H1 (cell line): ENCODE measurements at regions not wholly inside any gene's neighbourhood (a gene's known extent, or its start where the extent isn't known, plus 50 kb on each side); places are given as distances from the start of the nearest gene placed in this dataset.

Source experiments
- CTCF ChIA-PET: fragments of 300-600 bp; sonication (Branson Sonifier 250); formaldehyde crosslinking; loops from one replicate; lab custom pipeline; 2021; ENCODE audit not compliant: partially characterized antibody; lab: Charles Lee
- POLR2A ChIA-PET: fragments of 300-600 bp; sonication (Branson Sonifier 250); formaldehyde crosslinking; loops from one replicate; lab custom pipeline; 2021; ENCODE audit warnings: inconsistent platforms; ENCODE audit not compliant: partially characterized antibody; lab: Charles Lee
- DNase-seq, 2 experiments: peaks; one replicate each; pipeline versions ENCODE4 v3.0.0 to v3.0.0-alpha.2; 2010 to 2022; ENCODE audit warnings: low spot score in 2 of 2, low read depth in 1 of 2, mixed read lengths in 1 of 2
- FAIRE-seq: peaks from 2 replicates; lab custom pipeline; 2011; peaks lifted over from hg19 to GRCh38; lab: Jason Lieb, UNC
- H2AFZ ChIP-seq: 2 replicates; pipeline ENCODE4 v1.8.1; 2012; ENCODE audit warnings: low read length, inconsistent platforms
- H2AK5ac ChIP-seq: 2 replicates; pipeline ENCODE4 v1.6.1; 2013; ENCODE audit warnings: low read depth, low read length
- H2BK120ac ChIP-seq: replicated peaks from 2 replicates; pipeline ENCODE3; 2013; ENCODE audit warnings: low read depth, low read length, inconsistent platforms
- H2BK12ac ChIP-seq: 2 replicates; pipeline ENCODE4 v1.6.1; 2013; ENCODE audit warnings: low read depth, low read length
- H2BK15ac ChIP-seq: 2 replicates; pipeline ENCODE4 v1.6.1; 2013; ENCODE audit warnings: low read length
- H2BK20ac ChIP-seq: 2 replicates; pipeline ENCODE4 v1.6.1; 2013; ENCODE audit warnings: low read length
- H2BK5ac ChIP-seq: 2 replicates; pipeline ENCODE4 v1.6.1; 2013; ENCODE audit warnings: low read depth, low read length
- H3K14ac ChIP-seq: 2 replicates; pipeline ENCODE4 v1.6.1; 2013; ENCODE audit warnings: inconsistent platforms; ENCODE audit not compliant: insufficient read length
- H3K18ac ChIP-seq: 2 replicates; pipeline ENCODE4 v1.6.1; 2013; ENCODE audit warnings: low read length; ENCODE audit errors: extremely low read depth
- H3K23ac ChIP-seq: 2 replicates; pipeline ENCODE4 v1.6.1; 2013; ENCODE audit warnings: inconsistent platforms; ENCODE audit not compliant: insufficient read length
- H3K23me2 ChIP-seq: 2 replicates; pipeline ENCODE4 v1.6.1; 2013; ENCODE audit warnings: low read depth, low read length
- H3K27ac ChIP-seq: 2 replicates; pipeline ENCODE4 v1.6.1; 2011; ENCODE audit warnings: low read depth, low read length, inconsistent platforms
- H3K27me3 ChIP-seq, 4 experiments: replicated peaks in 1 of 4; 1 replicate in 1 of 4; 2 replicates in 3 of 4; pipeline versions ENCODE4 v1.6.1 to v1.8.1; 2011 to 2013; ENCODE audit warnings: low read length in 3 of 4, mild to moderate bottlenecking in 3 of 4, inconsistent platforms in 2 of 4, mixed read lengths in 2 of 4, moderate library complexity in 1 of 4; ENCODE audit not compliant: control insufficient read depth in 3 of 4, insufficient read depth in 3 of 4; ENCODE audit errors: extremely low read depth in 1 of 4
- H3K36me3 ChIP-seq, 4 experiments: 2 replicates each; pipeline versions ENCODE4 v1.6.1 to v1.8.1; 2011 to 2013; ENCODE audit warnings: mild to moderate bottlenecking in 4 of 4, low read length in 3 of 4, moderate library complexity in 2 of 4, control low read depth in 1 of 4, inconsistent platforms in 1 of 4; ENCODE audit not compliant: insufficient read depth in 4 of 4, control insufficient read depth in 2 of 4
- H3K4ac ChIP-seq: replicated peaks from 2 replicates; pipeline ENCODE3; 2013; ENCODE audit warnings: low read length, low read depth, mixed read lengths, inconsistent platforms; ENCODE audit not compliant: insufficient read length
- H3K4me1 ChIP-seq, 4 experiments: replicated peaks in 1 of 4; 1 replicate in 1 of 4; 2 replicates in 3 of 4; pipeline versions ENCODE4 v1.6.1 to v1.8.1; 2011 to 2013; ENCODE audit warnings: low read length in 3 of 4, inconsistent platforms in 2 of 4, mixed read lengths in 1 of 4; ENCODE audit not compliant: insufficient read depth in 4 of 4, control insufficient read depth in 3 of 4
- H3K4me2 ChIP-seq, 2 experiments: 2 replicates each; pipeline versions ENCODE4 v1.6.1 to v1.8.1; 2011 to 2013; ENCODE audit warnings: low read depth in 2 of 2, low read length in 2 of 2, control low read depth in 1 of 2, inconsistent platforms in 1 of 2, mild to moderate bottlenecking in 1 of 2; ENCODE audit not compliant: insufficient read depth in 1 of 2
- H3K4me3 ChIP-seq, 4 experiments: fragments of 200-600, 300-600 bp in 1 of 4; sonication (generic), shearing (Covaris generic), sonication (Bioruptor Twin) in 1 of 4; 2 replicates each; pipeline versions ENCODE4 v1.5.1 to v1.8.1; 2011 to 2016; ENCODE audit warnings: low read length in 4 of 4, low read depth in 3 of 4, control low read depth in 2 of 4, inconsistent platforms in 2 of 4, mild to moderate bottlenecking in 2 of 4, mixed read lengths in 1 of 4, moderate library complexity in 1 of 4; ENCODE audit not compliant: insufficient read depth in 2 of 4; ENCODE audit errors: extremely low read depth in 1 of 4
- H3K56ac ChIP-seq: replicated peaks from 2 replicates; pipeline ENCODE3; 2013; ENCODE audit warnings: low read depth, mild to moderate bottlenecking, mixed read lengths, low read length, inconsistent platforms; ENCODE audit not compliant: insufficient read length
- H3K79me1 ChIP-seq: 2 replicates; pipeline ENCODE4 v1.6.1; 2013; ENCODE audit warnings: low read depth, low read length, control low read depth
- H3K79me2 ChIP-seq, 2 experiments: 2 replicates each; pipeline versions ENCODE4 v1.6.1 to v1.8.1; 2012 to 2013; ENCODE audit warnings: low read length in 2 of 2, mild to moderate bottlenecking in 2 of 2, inconsistent platforms in 1 of 2; ENCODE audit not compliant: insufficient read depth in 2 of 2, control insufficient read depth in 1 of 2
- H3K9ac ChIP-seq, 4 experiments: replicated peaks in 1 of 4; 1 replicate in 1 of 4; 2 replicates in 3 of 4; pipeline versions ENCODE4 v1.6.1 to v1.8.1; 2011 to 2013; ENCODE audit warnings: low read depth in 3 of 4, low read length in 3 of 4, control low read depth in 2 of 4, mild to moderate bottlenecking in 2 of 4, moderate library complexity in 2 of 4, inconsistent platforms in 1 of 4; ENCODE audit errors: extremely low read depth in 1 of 4
- H3K9me3 ChIP-seq, 2 experiments: 2 replicates each; pipeline versions ENCODE4 v1.6.1 to v1.8.1; 2012 to 2013; ENCODE audit warnings: mild to moderate bottlenecking in 2 of 2, moderate library complexity in 2 of 2, control low read depth in 1 of 2, inconsistent platforms in 1 of 2, low read depth in 1 of 2, low read length in 1 of 2, mixed read lengths in 1 of 2; ENCODE audit not compliant: insufficient read depth in 2 of 2
- H4K20me1 ChIP-seq, 2 experiments: replicated peaks in 1 of 2; 2 replicates each; pipeline versions ENCODE3 to v1.8.1; 2011 to 2013; ENCODE audit warnings: inconsistent platforms in 2 of 2, low read length in 2 of 2, mild to moderate bottlenecking in 1 of 2; ENCODE audit not compliant: insufficient read depth in 2 of 2, control insufficient read depth in 1 of 2
- H4K5ac ChIP-seq: 2 replicates; pipeline ENCODE4 v1.6.1; 2013; ENCODE audit warnings: low read length, low read depth, mixed read lengths, inconsistent platforms; ENCODE audit not compliant: insufficient read length
- H4K8ac ChIP-seq: 2 replicates; pipeline ENCODE4 v1.8.0; 2013; ENCODE audit warnings: mild to moderate bottlenecking, moderate library complexity, low read length, inconsistent platforms; ENCODE audit not compliant: insufficient read depth; ENCODE audit errors: extremely low read depth
- H4K91ac ChIP-seq: replicated peaks from 2 replicates; pipeline ENCODE3; 2013; ENCODE audit warnings: low read length, mixed read lengths, inconsistent platforms; ENCODE audit not compliant: insufficient read length
- CEBPB ChIP-seq: IDR thresholded peaks from 2 replicates; pipeline ENCODE4 v1.6.1; 2012; ENCODE audit warnings: low read depth, low read length
- PHF8 ChIP-seq: fragments of 200-600 bp; sonication (generic); conservative IDR thresholded peaks from 2 replicates; pipeline ENCODE4 v1.7.1; 2012; ENCODE audit warnings: low read depth, mild to moderate bottlenecking, inconsistent platforms, low read length, moderate library complexity
- POLR2A ChIP-seq, 2 experiments: IDR thresholded peaks; 1 replicate in 1 of 2; 2 replicates in 1 of 2; pipeline ENCODE4 v1.6.1; 2011; ENCODE audit warnings: low read depth in 2 of 2, low read length in 2 of 2, mild to moderate bottlenecking in 2 of 2; ENCODE audit errors: control extremely low read depth in 1 of 2
- RNF2 ChIP-seq: fragments of 200-900, 300-1000 bp; sonication (generic); IDR thresholded peaks from 2 replicates; pipeline ENCODE4 v1.7.1; 2016; ENCODE audit warnings: borderline replicate concordance, low read depth, mild to moderate bottlenecking, antibody characterized with exemption, low read length; ENCODE audit not compliant: poor library complexity, severe bottlenecking; ENCODE audit errors: missing control alignments
- WGBS, 2 experiments: shearing (Covaris generic) in 1 of 2; methylation state at CpG; one replicate each; pipeline versions ENCODE4 v1.1.6 to v1.1.7; 2013 to 2015; ENCODE audit warnings: low lambda C conversion rate in 2 of 2, mixed read lengths in 2 of 2, inconsistent platforms in 1 of 2, low coverage in 1 of 2, missing lambda C conversion rate in 1 of 2; ENCODE audit not compliant: insufficient replicate concordance in 2 of 2, insufficient coverage in 1 of 2, insufficient read length in 1 of 2; ENCODE audit errors: extremely low coverage in 1 of 2, missing lambda C conversion rate in 1 of 2; 5-methylcytosine and 5-hydroxymethylcytosine counted together
- TF ChIP-seq, protein P1 (sequence below): IDR thresholded peaks from 2 replicates; pipeline ENCODE4 v1.6.1; 2012; ENCODE audit warnings: inconsistent platforms

DNA sequence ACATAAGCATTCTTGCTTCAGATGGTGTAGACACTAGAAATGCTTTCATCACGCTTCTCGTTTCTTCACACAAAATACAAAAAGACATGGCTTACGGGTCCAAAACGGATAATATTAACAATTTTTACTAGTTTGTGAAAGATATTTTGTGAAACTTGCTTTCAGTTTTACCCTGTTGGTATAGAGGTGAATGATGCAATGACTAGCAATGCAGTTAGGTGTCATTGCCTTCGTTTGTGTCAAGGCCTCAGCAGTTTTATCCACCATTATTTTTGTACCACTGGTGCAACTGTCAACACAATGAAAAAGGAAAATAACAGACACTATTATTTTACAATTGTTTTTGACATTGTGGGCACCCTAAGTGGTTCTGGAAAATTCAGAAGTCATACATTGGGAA, 323.0 kb downstream of the FLRT2 start:
- Histone ChIP-seq H2BK12ac (no peak overlapping the region), H3K4me3 (no peak overlapping the region), H2BK20ac (no peak overlapping the region), H3K79me1 (no peaks in the 10 kb centered on the region), H4K20me1 (no peaks in the 10 kb centered on the region), H2AK5ac (no peak overlapping the region), H3K27ac (no peak overlapping the region), H4K5ac (peak overlapping the region; percentile 86), H3K18ac (no peak overlapping the region; the same call in 1 of the 2 replicates), H3K79me2 (no peaks in the 10 kb centered on the region), H3K4me1 (no peaks in the 10 kb centered on the region), H2AFZ (no peak overlapping the region), H3K14ac (no peak overlapping the region), H3K9ac (no peak overlapping the region), H4K8ac (no peak overlapping the region), H2BK5ac (no peak overlapping the region), H2BK15ac (no peak overlapping the region), H3K56ac (no peak overlapping the region), H3K36me3 (no peaks in the 10 kb centered on the region), H3K27me3 (no peaks in the 10 kb centered on the region), H4K91ac (no peak overlapping the region), H3K4ac (no peak overlapping the region), H3K4me2 (no peak overlapping the region), H2BK120ac (no peak overlapping the region), H3K23me2 (no peaks in the 10 kb centered on the region), H3K9me3 (no peaks in the 10 kb centered on the region), H3K23ac (no peak overlapping the region)
- FAIRE-seq (no peak), DNase-seq (no peak)
- ChIA-PET CTCF (no interaction called here), POLR2A (no interaction called here)
- WGBS, 2 experiments, result 92% methylated on average over 5 of the region's 5 CpGs; no CpG with 5 or more reads in 1 of the 2 experiments
- TF ChIP-seq POLR2A (IDR thresholded peaks at IDR 0.05; ENCODE audit: control extremely low read depth in 1 of 2, low read depth in 2 of 2, low read length in 2 of 2), result no peak
- no peak for TF ChIP-seq RNF2
- peak; percentile 36; the same call in 1 of the 2 replicates for TF ChIP-seq CEBPB
- TF ChIP-seq, protein P1, sequence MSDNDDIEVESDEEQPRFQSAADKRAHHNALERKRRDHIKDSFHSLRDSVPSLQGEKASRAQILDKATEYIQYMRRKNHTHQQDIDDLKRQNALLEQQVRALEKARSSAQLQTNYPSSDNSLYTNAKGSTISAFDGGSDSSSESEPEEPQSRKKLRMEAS, result no peak
- TF ChIP-seq PHF8, result no peak
